ENCODE measurements at regions not wholly inside any gene's neighbourhood (a gene's known extent, or its start where the extent isn't known, plus 50 kb on each side); places are given as distances from the start of the nearest gene placed in this dataset.

- TF ChIP-seq CTCF (IDR thresholded peaks at IDR 0.05; ENCODE audit: control extremely low read depth in 1 of 3, insufficient read depth in 1 of 3, low read depth in 1 of 3, low read length in 3 of 3) (no peak), CHD2 (IDR thresholded peaks at IDR 0.05; ENCODE audit: low read length) (no peak), USF2 (IDR thresholded peaks at IDR 0.05; ENCODE audit: low read length) (no peak), BRCA1 (IDR thresholded peaks at IDR 0.05; ENCODE audit: low read depth, low read length) (no peak), EZH2 (IDR thresholded peaks at IDR 0.05; ENCODE audit: low read depth, low read length, severe bottlenecking) (no peak), MAFK (IDR thresholded peaks at IDR 0.05; ENCODE audit: low read depth, low read length) (no peak), CREB1 (IDR thresholded peaks at IDR 0.05) (no peak), EP300 (IDR thresholded peaks at IDR 0.05; ENCODE audit: borderline replicate concordance in 1 of 2, low read depth in 2 of 2, low read length in 2 of 2) (no peak), ATF3 (IDR thresholded peaks at IDR 0.05; ENCODE audit: insufficient read depth, low read depth, low read length) (no peak), JUND (IDR thresholded peaks at IDR 0.05; ENCODE audit: low read length) (no peak), FOSL1 (IDR thresholded peaks at IDR 0.05; ENCODE audit: insufficient read depth, low read depth, low read length) (no peak)
These were observed 248.5 kb upstream of the C11orf87 start for GRCh38 chr11:109173504-109173903.
